ENCODE measurements at regions not wholly inside any gene's neighbourhood (a gene's known extent, or its start where the extent isn't known, plus 50 kb on each side); places are given as distances from the start of the nearest gene placed in this dataset.
A peak's percentile ranks its signal among the peaks of the same experiment; 100 is the strongest.

GRCh38 chr1:79874289-79874688 is 867.8 kb upstream of the ADGRL4 start:
- Histone ChIP-seq H3K4me1 (no peaks in the 10 kb centered on the region), H3K9me3 (peaks cover 0 to 23% (median 0%) of the 10 kb centered on the region in 11 donors), H3K27me3 (no peaks in the 10 kb centered on the region), H3K36me3 (no peaks in the 10 kb centered on the region), H3K4me3 (no peak overlapping the region), H3K27ac (no peak overlapping the region)
- intact Hi-C loops (cut with DNase I), result no loop called here
- DNase-seq, result no peak
- WGBS, 2 donors, result 82 to 91% methylated on average over 3 of the region's 3 CpGs
- ATAC-seq, result no peak
- TF ChIP-seq CTCF (IDR thresholded peaks at IDR 0.05), result no peak

GRCh38 chr1:79859212-79859948 is 852.9 kb upstream of the ADGRL4 start:
- Histone ChIP-seq H3K4me3 (no peak overlapping the region), H3K36me3 (no peaks in the 10 kb centered on the region), H3K4me1 (no peaks in the 10 kb centered on the region), H3K27ac (no peak overlapping the region), H3K27me3 (no peaks in the 10 kb centered on the region), H3K9me3 (no peaks in the 10 kb centered on the region)
- ATAC-seq, result no peak
- TF ChIP-seq CTCF (IDR thresholded peaks at IDR 0.05), result no peak
- 43 to 59% methylated on average over 8 of the region's 8 CpGs for WGBS, 2 donors
- intact Hi-C loops (cut with DNase I), result no loop called here
- DNase-seq, result no peak

GRCh38 chr1:79852004-79852403 is 845.5 kb upstream of the ADGRL4 start:
- 75 to 77% methylated on average over 3 of the region's 3 CpGs for WGBS, 2 donors
- Histone ChIP-seq H3K27ac (no peak overlapping the region), H3K4me1 (no peaks in the 10 kb centered on the region), H3K9me3 (peaks cover 0 to 5% (median 0%) of the 10 kb centered on the region in 11 donors), H3K36me3 (no peaks in the 10 kb centered on the region), H3K27me3 (no peaks in the 10 kb centered on the region), H3K4me3 (no peak overlapping the region)
- peak in 1 of 9 donors; percentile 5 for TF ChIP-seq CTCF (IDR thresholded peaks at IDR 0.05)
- no peak for ATAC-seq
- no peak for DNase-seq
- intact Hi-C loops (cut with DNase I), result no loop called here

GRCh38 chr1:79849388-79849787 is 842.9 kb upstream of the ADGRL4 start:
- ATAC-seq, result no peak
- Histone ChIP-seq H3K27me3 (no peaks in the 10 kb centered on the region), H3K4me1 (no peaks in the 10 kb centered on the region), H3K9me3 (peaks cover 0 to 5% (median 0%) of the 10 kb centered on the region in 11 donors), H3K36me3 (no peaks in the 10 kb centered on the region), H3K4me3 (no peak overlapping the region), H3K27ac (no peak overlapping the region)
- intact Hi-C loops (cut with DNase I), result no loop called here
- 82 to 93% methylated on average over 1 of the region's 1 CpG for WGBS, 2 donors
- no peak for DNase-seq
- TF ChIP-seq CTCF (IDR thresholded peaks at IDR 0.05), result no peak
